ENCODE measurements at regions not wholly inside any gene's neighbourhood (a gene's known extent, or its start where the extent isn't known, plus 50 kb on each side); places are given as distances from the start of the nearest gene placed in this dataset.

DNA sequence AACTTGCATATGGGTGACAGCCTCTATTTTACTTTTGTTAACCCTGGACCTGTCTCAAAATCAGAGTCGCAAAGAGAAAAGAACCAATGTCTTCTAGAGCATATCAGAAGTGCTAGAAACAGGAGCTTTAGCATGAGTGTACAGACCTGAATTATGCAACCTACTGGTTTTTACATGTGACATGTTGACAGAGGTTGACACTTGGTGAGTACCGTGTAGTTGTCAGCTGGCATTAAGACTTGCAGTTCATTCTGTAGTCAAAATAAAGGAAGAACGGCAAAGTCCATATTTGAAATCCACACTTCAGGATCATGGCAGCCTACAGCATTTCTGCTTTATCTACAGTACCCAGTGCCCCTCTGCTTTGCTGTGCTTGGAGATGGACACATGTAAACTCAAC lies 291.9 kb upstream of the TENM3 start:
- no peak for DNase-seq
- Mint-ChIP-seq H3K36me3 (no peaks in the 10 kb centered on the region), H3K27ac (no peak overlapping the region), H3K27me3 (peaks cover 0 to 2% of the 10 kb centered on the region in 2 donors), H3K9me3 (peaks cover 0 to 11% (median 3%) of the 10 kb centered on the region in 5 donors), H3K4me1 (no peaks in the 10 kb centered on the region), H3K4me3 (no peak overlapping the region)
- H3K9me3 ChIP-seq (ENCODE audit: low read length): no peaks in the 10 kb centered on the region
- ChIA-PET POLR2A (no interaction called here), CTCF (no interaction called here)
- no peak overlapping the region for H3K27ac ChIP-seq (ENCODE audit: low read depth, low read length)
- H3K4me3 ChIP-seq (ENCODE audit: low read length): no peak overlapping the region
- H3K36me3 ChIP-seq (ENCODE audit: insufficient read depth, low read length): no peaks in the 10 kb centered on the region
- H3K27me3 ChIP-seq (ENCODE audit: insufficient read depth, low read length, poor library complexity, severe bottlenecking): no peaks in the 10 kb centered on the region
- no peaks in the 10 kb centered on the region for H3K4me1 ChIP-seq (ENCODE audit: insufficient read depth, low read length)

DNA sequence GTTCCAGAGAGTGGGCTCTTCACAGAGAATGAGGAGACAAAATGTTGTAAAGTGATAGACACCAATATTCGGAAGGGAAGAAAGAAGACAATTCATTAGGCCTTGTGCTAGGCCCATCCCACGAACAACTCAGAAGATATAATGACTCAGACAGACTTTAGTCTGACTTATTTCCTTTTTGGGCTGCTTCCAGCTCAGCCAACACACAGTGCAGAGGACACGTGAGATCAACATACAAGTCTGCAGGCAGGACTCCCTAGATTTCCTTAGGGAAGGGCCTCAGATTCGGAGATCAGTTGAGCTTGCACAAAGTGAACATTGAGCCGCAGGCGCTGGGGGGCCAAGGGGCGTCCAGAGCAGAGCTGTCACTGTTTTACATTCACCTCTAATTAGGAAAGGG lies 290.7 kb upstream of the TENM3 start:
- peaks cover 0 to 11% (median 3%) of the 10 kb centered on the region in 5 donors for H3K9me3 Mint-ChIP-seq
- POLR2A ChIA-PET: no interaction called here

DNA sequence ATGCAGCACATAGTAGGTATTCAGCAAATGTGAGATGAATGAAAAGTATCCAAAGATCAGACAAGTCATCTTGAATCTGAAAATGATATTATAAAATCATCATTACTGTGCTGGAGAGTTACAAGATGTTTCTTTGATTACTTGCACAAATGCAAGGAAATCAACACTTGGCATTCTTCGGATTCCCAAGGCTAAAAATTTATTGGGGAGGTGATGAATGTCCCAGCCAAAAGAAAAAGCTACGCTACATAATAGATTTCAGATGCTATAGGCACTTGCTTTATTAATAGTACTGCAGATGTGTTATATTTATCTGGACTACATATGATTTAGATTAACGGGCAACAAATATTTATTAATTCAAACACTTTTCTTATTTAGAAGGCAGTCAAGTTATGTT lies 286.7 kb upstream of the TENM3 start:
- no peak for DNase-seq
- no peak overlapping the region for H3K27ac ChIP-seq (ENCODE audit: low read depth, low read length)
- H3K4me1 ChIP-seq (ENCODE audit: insufficient read depth, low read length): no peaks in the 10 kb centered on the region
- POLR2A ChIA-PET: no interaction called here
- H3K36me3 Mint-ChIP-seq: no peaks in the 10 kb centered on the region
- H3K9me3 ChIP-seq (ENCODE audit: low read length): no peaks in the 10 kb centered on the region
- H3K4me1 Mint-ChIP-seq: no peaks in the 10 kb centered on the region
- H3K27ac Mint-ChIP-seq: no peak overlapping the region
- H3K4me3 Mint-ChIP-seq: no peak overlapping the region
- CTCF ChIA-PET: no interaction called here
- no peaks in the 10 kb centered on the region for H3K27me3 ChIP-seq (ENCODE audit: insufficient read depth, low read length, poor library complexity, severe bottlenecking)
- no peak overlapping the region for H3K4me3 ChIP-seq (ENCODE audit: low read length)
- no peaks in the 10 kb centered on the region for H3K36me3 ChIP-seq (ENCODE audit: insufficient read depth, low read length)
- H3K9me3 Mint-ChIP-seq: peaks cover 0 to 11% (median 1%) of the 10 kb centered on the region in 5 donors
- peaks cover 0 to 2% of the 10 kb centered on the region in 2 donors for H3K27me3 Mint-ChIP-seq

More for the DNA sequence above, 290.7 kb upstream of the TENM3 start:
- H3K4me1 Mint-ChIP-seq: no peaks in the 10 kb centered on the region
- H3K27ac ChIP-seq (ENCODE audit: low read depth, low read length): no peak overlapping the region
- H3K27me3 ChIP-seq (ENCODE audit: insufficient read depth, low read length, poor library complexity, severe bottlenecking): no peaks in the 10 kb centered on the region
- H3K4me3 ChIP-seq (ENCODE audit: low read length): no peak overlapping the region
- H3K27ac Mint-ChIP-seq: no peak overlapping the region
- H3K27me3 Mint-ChIP-seq: peaks cover 0 to 2% of the 10 kb centered on the region in 2 donors
- no peaks in the 10 kb centered on the region for H3K36me3 ChIP-seq (ENCODE audit: insufficient read depth, low read length)
- DNase-seq: no peak
- no peak overlapping the region for H3K4me3 Mint-ChIP-seq
- CTCF ChIA-PET: no interaction called here
- no peaks in the 10 kb centered on the region for H3K36me3 Mint-ChIP-seq
- H3K4me1 ChIP-seq (ENCODE audit: insufficient read depth, low read length): no peaks in the 10 kb centered on the region
- no peaks in the 10 kb centered on the region for H3K9me3 ChIP-seq (ENCODE audit: low read length)

DNA sequence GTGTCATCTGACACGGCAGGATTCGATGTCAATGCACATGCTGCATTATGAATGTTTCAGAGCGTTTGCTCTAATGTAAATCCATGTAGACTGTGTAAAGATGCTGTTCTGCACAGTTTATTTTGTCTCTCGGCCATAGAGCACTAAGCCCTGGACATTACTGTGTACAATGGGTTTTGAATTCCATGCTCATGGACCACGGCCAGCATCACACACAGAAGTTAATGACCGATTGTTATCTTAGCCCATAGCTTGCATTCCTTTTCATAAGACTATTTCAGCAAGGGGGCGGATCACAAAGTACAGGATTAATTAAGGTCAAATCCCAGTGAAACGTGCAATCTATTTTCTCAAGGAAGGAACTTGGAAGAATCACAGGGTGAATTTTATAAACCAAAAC lies 286.1 kb upstream of the TENM3 start:
- peaks cover 0 to 11% (median 1%) of the 10 kb centered on the region in 5 donors for H3K9me3 Mint-ChIP-seq
- no peak for DNase-seq
- ChIA-PET POLR2A (no interaction called here), CTCF (no interaction called here)
- no peak overlapping the region for H3K4me3 Mint-ChIP-seq
- no peak overlapping the region for H3K27ac Mint-ChIP-seq
- H3K27ac ChIP-seq (ENCODE audit: low read depth, low read length): no peak overlapping the region
- H3K27me3 ChIP-seq (ENCODE audit: insufficient read depth, low read length, poor library complexity, severe bottlenecking): no peaks in the 10 kb centered on the region
- no peak overlapping the region for H3K4me3 ChIP-seq (ENCODE audit: low read length)
- no peaks in the 10 kb centered on the region for H3K4me1 ChIP-seq (ENCODE audit: insufficient read depth, low read length)
- H3K9me3 ChIP-seq (ENCODE audit: low read length): no peaks in the 10 kb centered on the region
- H3K36me3 ChIP-seq (ENCODE audit: insufficient read depth, low read length): no peaks in the 10 kb centered on the region
- H3K36me3 Mint-ChIP-seq: no peaks in the 10 kb centered on the region
- H3K4me1 Mint-ChIP-seq: no peaks in the 10 kb centered on the region
- H3K27me3 Mint-ChIP-seq: peaks cover 0 to 2% of the 10 kb centered on the region in 2 donors

DNA sequence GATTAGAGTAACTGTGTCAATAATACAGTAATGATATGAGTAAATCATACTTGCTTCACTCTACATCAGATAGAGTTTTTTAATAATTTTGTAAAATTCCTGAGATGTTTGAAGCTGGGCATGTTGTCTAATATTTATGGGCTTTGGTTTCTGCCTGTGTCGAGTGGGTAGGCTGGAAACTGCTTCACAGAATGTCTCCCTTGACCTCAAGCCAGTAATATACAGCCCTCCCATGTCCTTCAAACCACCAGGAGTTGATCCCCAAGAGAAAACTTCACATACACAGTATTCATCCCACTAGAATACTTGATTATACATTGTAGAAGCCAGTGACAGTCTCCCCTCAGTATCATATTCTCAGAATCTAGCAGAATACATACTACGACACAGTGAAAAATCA lies 284.8 kb upstream of the TENM3 start:
- H3K27ac ChIP-seq (ENCODE audit: low read depth, low read length): no peak overlapping the region
- Mint-ChIP-seq H3K27ac (no peak overlapping the region), H3K4me1 (no peaks in the 10 kb centered on the region), H3K36me3 (no peaks in the 10 kb centered on the region), H3K27me3 (no peaks in the 10 kb centered on the region), H3K4me3 (no peak overlapping the region), H3K9me3 (peaks cover 0 to 11% (median 1%) of the 10 kb centered on the region in 5 donors)
- H3K27me3 ChIP-seq (ENCODE audit: insufficient read depth, low read length, poor library complexity, severe bottlenecking): no peaks in the 10 kb centered on the region
- POLR2A ChIA-PET: no interaction called here
- H3K4me1 ChIP-seq (ENCODE audit: insufficient read depth, low read length): no peaks in the 10 kb centered on the region
- H3K36me3 ChIP-seq (ENCODE audit: insufficient read depth, low read length): no peaks in the 10 kb centered on the region
- H3K4me3 ChIP-seq (ENCODE audit: low read length): no peak overlapping the region
- H3K9me3 ChIP-seq (ENCODE audit: low read length): no peaks in the 10 kb centered on the region
- no peak for DNase-seq
- CTCF ChIA-PET: no interaction called here

DNA sequence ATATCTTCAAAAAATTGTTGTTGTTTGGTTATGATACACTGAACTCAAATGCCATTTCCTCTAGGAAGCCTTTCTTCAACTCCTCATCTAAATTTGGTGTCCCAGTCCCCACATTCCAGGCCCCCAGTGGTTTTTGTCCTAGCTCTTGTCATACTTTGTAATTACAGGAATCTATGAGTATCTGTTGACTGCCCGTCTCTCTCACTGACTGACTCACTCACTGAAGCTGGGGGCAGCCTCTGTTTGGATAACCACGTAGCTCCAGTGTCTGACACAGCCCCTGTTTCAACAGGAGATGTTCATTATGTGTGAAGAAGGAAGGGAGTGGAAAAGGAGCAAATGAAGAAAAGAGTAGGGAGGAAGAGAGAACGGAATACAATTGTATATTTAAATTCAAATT lies 284.1 kb upstream of the TENM3 start:
- H3K27me3 ChIP-seq (ENCODE audit: insufficient read depth, low read length, poor library complexity, severe bottlenecking): no peaks in the 10 kb centered on the region
- no peaks in the 10 kb centered on the region for H3K4me1 ChIP-seq (ENCODE audit: insufficient read depth, low read length)
- POLR2A ChIA-PET: no interaction called here
- CTCF ChIA-PET: no interaction called here
- Mint-ChIP-seq H3K4me3 (no peak overlapping the region), H3K27me3 (no peaks in the 10 kb centered on the region), H3K9me3 (peaks cover 0 to 7% (median 1%) of the 10 kb centered on the region in 5 donors), H3K27ac (no peak overlapping the region), H3K4me1 (no peaks in the 10 kb centered on the region), H3K36me3 (no peaks in the 10 kb centered on the region)
- no peaks in the 10 kb centered on the region for H3K9me3 ChIP-seq (ENCODE audit: low read length)
- H3K36me3 ChIP-seq (ENCODE audit: insufficient read depth, low read length): no peaks in the 10 kb centered on the region
- no peak overlapping the region for H3K27ac ChIP-seq (ENCODE audit: low read depth, low read length)
- no peak overlapping the region for H3K4me3 ChIP-seq (ENCODE audit: low read length)
- no peak for DNase-seq

DNA sequence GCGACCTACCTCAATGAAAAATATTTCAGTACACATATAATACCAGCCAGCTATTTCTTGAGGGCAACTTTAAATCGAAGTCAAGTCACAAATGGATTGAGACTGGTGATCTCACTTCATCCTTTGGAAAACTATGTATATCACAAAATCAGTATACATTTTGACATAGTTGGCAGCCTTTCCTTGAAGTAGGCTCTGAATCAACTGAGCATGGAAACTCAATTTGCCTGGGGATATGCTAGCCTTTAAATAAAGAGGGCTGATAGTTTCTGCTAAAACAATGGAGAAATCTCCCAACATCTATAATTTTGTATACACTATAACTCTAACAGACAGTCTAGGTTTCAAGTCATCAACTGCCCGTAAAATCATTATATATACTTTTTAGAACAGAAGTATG lies 282.8 kb upstream of the TENM3 start:
- Histone ChIP-seq H3K4me3 (ENCODE audit: low read length) (no peak overlapping the region), H3K9me3 (ENCODE audit: low read length) (no peaks in the 10 kb centered on the region), H3K4me1 (ENCODE audit: insufficient read depth, low read length) (no peaks in the 10 kb centered on the region), H3K36me3 (ENCODE audit: insufficient read depth, low read length) (no peaks in the 10 kb centered on the region), H3K27me3 (ENCODE audit: insufficient read depth, low read length, poor library complexity, severe bottlenecking) (no peaks in the 10 kb centered on the region), H3K27ac (ENCODE audit: low read depth, low read length) (no peak overlapping the region)
- Mint-ChIP-seq H3K36me3 (no peaks in the 10 kb centered on the region), H3K4me3 (no peak overlapping the region), H3K9me3 (peaks cover 0 to 4% (median 0%) of the 10 kb centered on the region in 5 donors), H3K27ac (no peak overlapping the region), H3K4me1 (no peaks in the 10 kb centered on the region), H3K27me3 (no peaks in the 10 kb centered on the region)
- ChIA-PET POLR2A (no interaction called here), CTCF (no interaction called here)
- DNase-seq: no peak

DNA sequence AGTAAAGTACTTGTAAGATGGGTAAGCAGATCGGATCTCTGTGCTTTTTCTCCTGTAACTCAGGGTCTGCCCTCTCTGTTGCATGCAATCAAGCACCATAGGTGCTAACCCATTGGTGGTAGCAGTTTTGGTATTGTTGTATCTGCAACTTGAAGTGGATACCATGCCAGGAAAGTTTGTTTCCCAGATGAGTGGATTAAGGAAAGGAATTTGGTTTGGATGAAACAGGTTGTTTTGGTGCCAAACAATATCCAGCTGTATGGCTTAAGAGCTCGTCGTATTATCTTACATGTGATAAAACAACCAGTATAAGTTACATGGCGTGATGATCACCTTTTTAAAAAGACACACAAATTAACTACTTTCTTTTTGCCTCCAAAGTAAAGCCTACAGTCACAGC lies 280.9 kb upstream of the TENM3 start:
- Histone ChIP-seq H3K4me3 (ENCODE audit: low read length) (no peak overlapping the region), H3K4me1 (ENCODE audit: insufficient read depth, low read length) (no peaks in the 10 kb centered on the region), H3K27me3 (ENCODE audit: insufficient read depth, low read length, poor library complexity, severe bottlenecking) (no peaks in the 10 kb centered on the region), H3K27ac (ENCODE audit: low read depth, low read length) (no peak overlapping the region), H3K9me3 (ENCODE audit: low read length) (no peaks in the 10 kb centered on the region), H3K36me3 (ENCODE audit: insufficient read depth, low read length) (no peaks in the 10 kb centered on the region)
- no peak for DNase-seq
- Mint-ChIP-seq H3K27ac (no peak overlapping the region), H3K27me3 (no peaks in the 10 kb centered on the region), H3K4me1 (no peaks in the 10 kb centered on the region), H3K36me3 (no peaks in the 10 kb centered on the region), H3K4me3 (no peak overlapping the region), H3K9me3 (peaks cover 0 to 2% (median 0%) of the 10 kb centered on the region in 5 donors)
- ChIA-PET POLR2A (no interaction called here), CTCF (no interaction called here)

DNA sequence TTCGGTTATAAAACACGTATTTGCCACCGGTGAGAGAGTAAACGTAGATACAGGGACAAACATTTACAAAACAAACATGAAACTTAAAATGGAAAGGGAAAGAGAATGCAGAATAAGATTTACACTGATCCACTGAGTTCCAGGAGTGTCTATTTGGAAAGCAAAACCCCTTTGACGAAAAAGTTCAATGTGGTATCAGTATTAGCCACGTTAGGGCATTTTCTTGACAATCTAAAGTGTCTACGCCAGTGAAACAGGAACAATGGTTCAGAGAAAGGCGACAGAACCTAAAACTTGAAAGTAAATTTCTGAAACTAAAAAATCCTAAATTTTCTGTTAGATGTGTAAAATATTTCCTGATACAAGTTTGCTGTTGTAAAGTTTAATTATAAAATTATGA lies 278.5 kb upstream of the TENM3 start:
- Mint-ChIP-seq H3K27ac (no peak overlapping the region), H3K4me1 (no peaks in the 10 kb centered on the region), H3K27me3 (no peaks in the 10 kb centered on the region), H3K9me3 (peaks cover 0 to 2% (median 0%) of the 10 kb centered on the region in 5 donors), H3K4me3 (no peak overlapping the region), H3K36me3 (no peaks in the 10 kb centered on the region)
- no peak for DNase-seq
- Histone ChIP-seq H3K27ac (ENCODE audit: low read depth, low read length) (no peak overlapping the region), H3K36me3 (ENCODE audit: insufficient read depth, low read length) (no peaks in the 10 kb centered on the region), H3K4me3 (ENCODE audit: low read length) (no peak overlapping the region), H3K27me3 (ENCODE audit: insufficient read depth, low read length, poor library complexity, severe bottlenecking) (no peaks in the 10 kb centered on the region), H3K4me1 (ENCODE audit: insufficient read depth, low read length) (no peaks in the 10 kb centered on the region), H3K9me3 (ENCODE audit: low read length) (no peaks in the 10 kb centered on the region)
- CTCF ChIA-PET: no interaction called here
- POLR2A ChIA-PET: no interaction called here
